ENCODE measurements at regions not wholly inside any gene's neighbourhood (a gene's known extent, or its start where the extent isn't known, plus 50 kb on each side); places are given as distances from the start of the nearest gene placed in this dataset.
A peak's percentile ranks its signal among the peaks of the same experiment; 100 is the strongest.

DNA sequence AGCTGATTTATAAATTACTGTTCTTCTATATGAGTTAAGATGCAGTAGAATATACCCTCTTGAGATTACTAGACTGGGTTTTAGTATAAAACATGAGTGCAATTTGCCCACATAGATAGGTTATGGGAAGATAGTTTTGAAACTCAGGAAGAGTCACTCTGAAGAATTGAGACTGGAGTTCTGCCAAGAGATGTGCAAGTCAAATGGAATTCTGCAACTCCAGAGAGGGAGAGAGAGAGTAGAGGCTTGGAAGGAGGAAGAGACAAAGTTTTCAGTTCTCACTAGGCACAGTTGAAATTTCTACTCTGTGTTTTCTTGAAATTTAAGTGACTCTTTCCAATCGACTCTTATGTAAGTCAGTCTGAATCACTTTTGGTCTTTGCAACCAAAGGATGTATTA, 878.8 kb downstream of the TSN start:
- peak; percentile 61 for DNase-seq (ENCODE audit: low read depth)

DNA sequence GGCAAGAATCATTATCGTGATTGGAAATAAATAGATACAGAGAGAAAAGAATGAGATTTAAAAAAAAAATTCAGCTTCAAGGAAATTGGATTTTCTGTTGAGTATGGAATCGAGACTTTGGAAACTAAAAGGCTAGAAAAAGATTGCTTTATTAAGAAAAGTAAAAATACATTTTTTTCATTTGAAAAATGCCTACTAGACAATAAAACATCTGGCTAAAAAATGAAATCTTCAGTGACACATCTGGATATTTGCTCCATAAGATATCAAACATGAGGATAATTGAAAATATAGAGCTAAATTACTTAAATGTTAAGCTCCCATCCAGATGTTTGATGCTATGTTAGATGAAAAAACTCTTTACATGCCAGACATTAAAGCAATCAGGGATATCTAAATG, 879.5 kb downstream of the TSN start:
- no peak for DNase-seq (ENCODE audit: low read depth)

DNA sequence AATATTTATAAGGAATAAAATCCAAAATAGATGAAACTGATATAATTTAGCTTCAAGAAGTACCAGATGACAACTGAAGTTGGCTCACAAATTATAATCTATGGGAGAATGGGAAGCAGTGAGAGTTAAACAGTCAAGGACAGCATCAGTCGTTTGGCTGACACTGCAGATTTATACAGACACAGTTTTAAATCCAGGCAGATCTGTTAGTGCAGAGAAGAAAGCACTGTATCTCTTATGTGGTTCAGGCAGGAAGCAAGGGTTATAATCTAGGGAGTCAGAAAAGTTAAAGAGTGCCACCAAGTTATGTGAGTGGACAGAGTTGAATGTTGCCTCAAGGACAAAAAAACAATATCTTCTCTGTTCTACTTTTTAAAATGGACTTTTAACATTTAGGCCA, 880.2 kb downstream of the TSN start:
- DNase-seq (ENCODE audit: low read depth): peak; percentile 2

DNA sequence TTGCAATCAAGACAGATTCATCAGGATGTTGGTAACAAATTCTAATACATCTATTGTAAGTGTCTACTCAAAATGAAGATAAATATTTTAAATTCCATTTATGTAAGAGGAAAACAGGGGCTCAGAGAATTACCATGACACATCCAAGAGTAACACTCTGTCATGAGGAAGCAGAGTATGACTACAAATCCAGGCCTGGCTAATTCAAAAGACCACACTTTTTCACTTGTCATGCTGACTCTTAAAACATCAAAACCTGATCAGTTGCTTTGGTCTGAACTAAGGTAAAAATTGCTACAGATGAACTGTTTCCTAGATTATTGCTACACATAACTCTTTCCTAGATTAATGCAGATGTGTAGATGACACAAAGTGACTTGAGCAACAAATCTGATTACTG, 880.6 kb downstream of the TSN start:
- peak; percentile 3 for DNase-seq (ENCODE audit: low read depth)

DNA sequence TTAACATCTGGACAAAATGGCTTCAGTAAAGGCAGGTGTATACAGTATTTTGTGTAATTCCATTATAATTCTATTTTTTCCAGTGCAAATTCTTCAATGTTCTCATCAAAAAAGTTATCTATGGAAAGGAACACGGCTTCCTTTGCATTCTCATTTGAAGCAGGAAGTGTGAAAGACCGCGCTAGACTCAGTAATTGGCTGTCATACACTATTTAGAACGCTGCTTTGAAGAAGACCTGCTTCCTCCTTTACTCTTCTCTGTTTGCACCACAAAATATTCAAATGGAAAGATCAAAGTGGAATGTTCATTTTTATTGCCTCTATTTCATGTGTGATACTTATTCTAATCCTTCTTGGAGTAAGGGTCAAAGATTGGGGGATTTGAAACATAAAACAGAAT, 883.7 kb downstream of the TSN start:
- DNase-seq (ENCODE audit: low read depth): no peak

DNA sequence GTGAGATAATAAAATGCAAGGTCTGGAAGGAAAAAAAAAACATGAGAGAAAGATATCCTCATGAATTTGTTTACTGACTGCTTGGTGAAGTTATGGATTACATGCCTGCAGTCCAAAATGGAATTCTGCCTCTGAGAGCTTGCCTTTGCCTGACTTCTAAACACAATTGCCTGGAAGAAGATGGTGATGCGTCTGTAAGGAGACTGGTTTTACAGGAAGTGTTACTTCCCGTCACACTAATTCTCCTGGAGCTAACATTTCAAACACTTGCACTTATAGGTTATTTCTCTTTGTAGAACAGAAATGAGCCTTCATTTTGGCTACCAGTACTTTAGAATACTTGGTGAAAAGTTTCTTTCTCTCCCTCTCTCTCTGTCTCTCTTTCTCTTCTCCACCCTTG, 884.3 kb downstream of the TSN start:
- no peak for DNase-seq (ENCODE audit: low read depth)

DNA sequence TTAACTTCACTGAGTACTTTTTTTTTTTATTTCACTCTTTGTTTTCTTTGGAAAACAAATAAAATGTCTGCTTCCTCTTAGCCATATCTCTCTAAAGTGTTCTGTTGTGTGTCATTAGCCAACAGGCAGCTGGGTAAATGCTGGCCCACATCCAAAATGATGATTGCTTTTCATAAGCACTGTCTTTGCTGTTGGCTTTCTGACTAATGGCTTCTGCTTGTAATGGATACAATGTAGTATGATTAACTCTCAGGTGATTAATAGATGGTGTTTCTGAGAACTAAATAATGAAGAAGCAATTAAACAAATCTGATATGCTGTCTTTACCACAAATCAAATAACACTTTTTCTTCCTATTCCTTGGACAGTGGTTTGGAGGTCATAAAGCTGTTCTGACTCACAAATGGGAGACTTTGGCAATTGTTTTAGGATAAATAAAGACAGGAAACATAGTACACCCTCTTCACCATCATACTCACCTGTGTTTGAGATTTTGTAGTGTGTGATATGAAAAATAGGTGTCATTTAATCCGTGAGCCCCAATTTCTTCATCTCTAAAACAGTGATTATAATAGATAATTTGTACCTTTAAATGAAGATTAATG, 888.4 kb downstream of the TSN start:
- peak; percentile 20 for DNase-seq (ENCODE audit: low read depth)

DNA sequence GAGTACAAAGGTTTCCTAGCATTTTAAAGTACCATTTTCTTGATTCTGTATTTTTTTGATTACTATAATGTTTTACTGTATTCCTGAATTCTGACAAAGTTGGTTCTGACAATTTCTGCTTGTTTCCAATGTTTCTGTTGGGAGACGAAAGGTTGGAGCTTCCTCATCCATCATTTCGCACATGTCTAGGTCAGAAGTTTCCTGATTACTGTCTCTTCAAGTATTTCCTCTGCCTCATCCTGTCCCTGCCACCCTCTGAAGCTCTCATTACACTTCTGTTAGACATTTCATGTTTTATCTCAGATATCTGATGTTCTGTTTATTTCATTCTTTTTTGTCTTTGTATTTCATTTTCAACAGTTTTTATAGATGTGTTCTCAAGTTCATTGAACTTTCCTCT, 895.8 kb downstream of the TSN start:
- DNase-seq (ENCODE audit: low read depth): no peak

DNA sequence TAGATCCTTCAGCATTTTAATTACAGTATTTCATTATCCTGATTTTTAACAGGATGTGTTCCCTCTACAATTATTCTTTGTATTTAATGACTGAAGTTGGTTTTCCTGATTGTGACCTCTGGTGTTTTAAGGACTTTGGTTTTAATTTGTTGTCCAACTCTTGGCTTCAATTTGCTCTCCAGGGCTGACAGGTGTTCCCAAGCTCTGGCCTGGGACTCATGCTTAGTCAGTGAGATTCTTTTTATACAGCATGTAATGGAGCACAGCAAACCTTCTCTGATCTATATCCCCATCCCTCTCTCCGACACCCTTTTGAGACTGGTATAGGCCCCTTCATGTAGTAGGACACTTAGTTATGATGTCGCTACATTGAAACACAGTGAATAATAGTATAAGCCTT, 896.3 kb downstream of the TSN start:
- no peak for DNase-seq (ENCODE audit: low read depth)

DNA sequence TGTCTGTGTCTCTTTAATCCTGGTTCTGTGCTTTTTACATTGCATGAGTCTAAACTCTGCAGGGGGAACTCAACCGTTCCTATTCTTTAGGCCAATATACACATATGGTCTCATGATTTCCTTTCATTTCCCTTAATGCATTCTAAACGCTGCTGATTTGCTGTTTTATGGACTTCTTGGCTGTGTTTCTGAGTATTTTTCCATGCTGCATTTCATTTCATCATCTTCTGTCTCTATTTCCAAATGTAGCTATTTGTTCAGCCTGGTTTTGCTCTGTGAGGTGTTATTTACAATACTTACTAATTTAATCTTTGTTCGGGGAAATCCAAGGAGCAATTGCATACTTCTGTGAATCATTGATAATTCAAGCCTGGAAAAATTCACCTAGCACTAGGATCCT, 897.2 kb downstream of the TSN start:
- no peak for DNase-seq (ENCODE audit: low read depth)

DNA sequence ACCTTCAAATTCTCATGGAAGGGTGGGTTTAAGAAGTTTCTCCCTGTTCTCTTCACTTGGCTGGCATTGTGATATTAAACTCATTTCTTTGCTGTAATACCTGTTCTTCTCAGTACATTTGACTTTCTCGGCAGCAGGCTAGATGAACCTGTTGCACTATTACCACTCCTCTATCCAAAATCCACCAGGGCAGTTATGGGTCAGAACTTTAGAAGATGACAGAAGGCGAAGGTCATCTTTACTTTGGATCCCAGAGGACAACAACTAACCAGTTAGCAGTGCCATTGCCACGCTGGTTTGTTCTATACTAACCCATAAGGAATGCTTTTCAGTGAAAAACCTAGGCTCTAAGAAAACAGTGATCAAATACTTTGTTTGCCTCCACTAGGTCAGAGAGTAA, 901.0 kb downstream of the TSN start:
- no peak for DNase-seq (ENCODE audit: low read depth)

DNA sequence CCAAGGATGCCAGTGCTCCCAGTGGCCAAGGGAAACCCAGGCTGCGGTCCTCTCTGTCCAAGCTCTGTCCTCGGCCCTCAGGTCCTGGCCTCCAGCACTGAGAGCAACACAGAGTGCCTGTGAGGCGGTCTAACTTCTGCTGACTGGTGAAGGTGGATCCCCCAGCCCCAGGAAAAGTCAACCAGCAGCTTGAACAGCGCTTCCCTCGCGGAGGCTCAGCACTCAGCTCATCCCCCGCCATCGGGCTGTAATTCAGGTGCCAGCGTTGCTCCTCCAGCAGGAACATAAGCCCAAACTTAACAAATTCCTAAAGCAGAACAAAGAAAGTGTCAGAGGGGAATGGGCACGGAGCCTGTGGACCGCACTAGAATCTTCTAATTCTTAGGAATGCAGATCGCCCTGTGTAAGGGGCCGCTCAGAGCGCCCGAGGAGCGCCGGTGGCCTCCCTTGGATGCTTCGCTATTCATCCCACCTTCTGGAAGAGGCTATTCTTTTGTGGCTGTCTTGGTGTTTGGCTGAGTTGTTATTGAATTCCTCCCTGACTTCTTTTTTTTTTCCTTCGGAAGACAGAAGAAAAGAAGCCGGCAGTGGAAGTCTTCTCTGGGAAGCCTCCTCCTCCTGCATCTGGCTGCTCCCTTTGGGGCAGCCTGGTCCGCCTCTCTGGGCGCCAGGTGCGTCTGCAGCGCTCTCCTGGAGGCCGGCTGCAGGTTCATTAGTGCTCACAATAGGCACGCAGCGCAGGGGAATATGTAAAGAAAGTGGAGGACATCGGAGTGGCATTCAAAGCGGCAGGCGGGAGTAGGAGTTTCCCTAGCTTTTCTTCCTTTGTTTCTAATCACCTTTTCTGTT, 905.6 kb downstream of the TSN start:
- DNase-seq (ENCODE audit: low read depth): no peak

DNA sequence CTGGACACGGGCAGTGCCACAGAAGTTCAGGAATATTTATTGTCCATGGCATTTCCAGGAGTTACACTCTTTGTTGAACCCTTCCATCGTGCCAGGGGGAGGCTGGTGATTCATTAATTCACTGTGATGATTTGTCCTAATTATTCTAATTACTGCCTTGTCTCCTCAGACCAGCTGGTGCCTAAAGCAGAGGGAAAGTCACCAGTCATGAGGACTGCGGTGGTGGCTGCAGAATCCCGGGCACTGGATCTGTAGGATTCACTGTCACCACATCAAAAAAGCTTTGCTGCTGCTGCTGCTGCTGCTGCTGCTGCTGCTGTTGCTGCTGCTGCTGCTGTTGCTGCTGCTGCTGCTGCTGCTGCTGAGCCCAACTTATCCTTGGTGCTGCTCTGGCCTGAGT, 908.2 kb downstream of the TSN start:
- DNase-seq (ENCODE audit: low read depth): no peak

DNA sequence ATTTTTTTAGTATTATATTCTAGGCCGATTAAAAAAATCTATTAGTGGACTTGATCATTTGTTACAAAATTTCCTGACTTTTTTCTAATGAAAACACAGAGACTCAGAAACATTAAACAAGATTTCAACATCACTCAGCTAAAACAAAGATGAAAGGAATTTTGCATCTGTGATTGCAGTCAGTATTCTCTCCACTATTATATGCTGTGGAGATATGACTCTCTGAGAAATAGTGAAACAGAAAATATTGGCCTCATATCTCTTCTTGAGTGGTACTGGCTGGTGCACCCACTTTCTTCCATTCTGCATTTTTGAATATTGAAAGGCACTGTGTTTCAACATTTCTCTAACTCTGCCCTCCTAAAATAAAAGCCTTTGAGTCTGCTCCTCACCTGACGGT, 914.2 kb downstream of the TSN start:
- DNase-seq (ENCODE audit: low read depth): no peak

DNA sequence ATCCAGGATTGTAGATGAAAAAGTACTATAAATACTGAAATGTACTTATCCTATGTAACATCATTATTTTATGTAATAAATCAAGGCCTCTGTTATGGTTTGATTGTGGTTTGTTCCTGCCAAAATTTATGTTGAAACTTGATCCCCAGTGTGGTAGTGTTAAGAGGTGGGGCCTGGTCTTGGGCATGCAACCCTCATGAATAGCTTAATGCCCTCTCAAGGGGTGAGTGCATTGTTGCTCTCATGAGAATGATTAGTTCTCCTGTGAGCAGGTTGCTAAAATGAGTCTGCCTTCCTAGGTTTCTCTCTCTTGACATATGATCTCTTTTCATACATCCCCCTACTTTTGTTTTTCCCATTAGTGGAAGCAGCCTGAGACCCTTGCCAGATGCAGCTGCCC, 915.4 kb downstream of the TSN start:
- DNase-seq (ENCODE audit: low read depth): no peak

DNA sequence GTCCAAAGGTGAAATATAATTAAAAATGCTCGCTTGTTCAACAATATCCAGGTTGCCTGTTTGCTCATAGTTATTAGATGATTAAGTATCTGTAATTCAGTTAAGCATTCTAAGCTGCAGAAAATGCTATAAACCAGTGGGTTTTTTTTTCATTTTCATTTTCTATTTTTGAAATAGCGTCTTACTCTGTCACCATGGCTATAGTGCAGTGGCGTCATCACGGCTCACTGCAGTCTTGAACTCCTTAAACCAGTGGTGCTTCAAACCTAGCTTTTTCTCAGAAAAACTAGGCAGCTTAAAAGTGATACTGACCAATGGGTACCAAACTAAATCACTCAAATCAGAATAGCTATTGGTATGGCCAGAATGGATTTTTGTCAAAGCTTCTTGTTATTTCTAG, 925.2 kb downstream of the TSN start:
- DNase-seq (ENCODE audit: low read depth): no peak

DNA sequence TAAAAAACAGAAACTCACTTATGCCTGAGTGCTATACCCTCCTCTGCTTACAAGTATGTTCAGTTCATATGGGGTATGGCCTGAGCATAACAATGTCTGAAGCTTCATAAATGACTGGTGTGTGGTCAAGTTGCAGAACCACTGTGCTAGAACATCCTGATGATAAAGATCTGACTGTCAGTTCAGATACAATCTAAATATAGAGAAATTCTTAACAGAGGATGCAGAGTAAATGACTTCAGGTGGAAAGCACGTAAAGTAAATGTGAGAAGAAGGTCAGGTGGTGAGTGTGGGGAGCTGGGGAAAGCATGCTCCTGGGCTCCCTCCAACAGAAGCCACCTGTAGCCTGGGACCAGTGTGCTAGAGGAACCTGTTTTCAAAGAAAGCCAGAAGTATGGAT, 926.2 kb downstream of the TSN start:
- no peak for DNase-seq (ENCODE audit: low read depth)

DNA sequence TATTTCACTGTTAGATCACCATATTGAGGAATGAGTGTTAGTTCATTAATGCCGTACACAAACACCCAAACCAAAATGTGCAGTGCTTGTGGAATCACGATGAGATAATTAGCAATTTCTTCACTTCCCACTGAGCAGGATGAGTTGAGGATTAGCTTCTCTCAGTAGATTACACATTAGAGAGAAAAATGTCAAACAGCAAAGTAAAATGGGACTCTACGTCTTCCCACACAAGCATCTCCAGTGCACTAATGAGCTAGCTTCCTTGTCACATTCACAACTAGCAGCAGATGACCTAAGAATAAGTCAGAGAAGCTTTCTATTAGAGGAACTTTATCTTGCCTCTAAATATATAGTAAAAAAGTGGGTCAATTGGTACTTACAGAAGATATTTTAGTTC, 926.9 kb downstream of the TSN start:
- DNase-seq (ENCODE audit: low read depth): no peak

DNA sequence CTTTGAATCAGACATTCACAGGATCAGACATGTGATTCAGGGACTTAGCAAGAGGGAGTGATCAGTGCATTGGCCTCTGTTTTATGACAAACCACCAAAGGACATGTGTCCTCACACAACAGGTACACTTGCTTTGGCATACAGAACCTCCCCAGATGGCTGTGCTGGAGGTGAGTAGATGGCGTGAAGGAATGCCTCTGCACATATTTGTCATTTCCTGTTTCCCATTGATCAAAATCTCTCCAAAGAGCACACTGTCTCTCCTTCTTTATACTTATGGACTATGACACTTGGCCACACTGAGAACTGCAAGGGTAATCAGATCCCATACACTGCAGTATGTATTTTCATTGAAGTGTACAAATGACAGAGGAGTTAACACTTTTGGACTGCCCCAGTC, 927.6 kb downstream of the TSN start:
- DNase-seq (ENCODE audit: low read depth): no peak

DNA sequence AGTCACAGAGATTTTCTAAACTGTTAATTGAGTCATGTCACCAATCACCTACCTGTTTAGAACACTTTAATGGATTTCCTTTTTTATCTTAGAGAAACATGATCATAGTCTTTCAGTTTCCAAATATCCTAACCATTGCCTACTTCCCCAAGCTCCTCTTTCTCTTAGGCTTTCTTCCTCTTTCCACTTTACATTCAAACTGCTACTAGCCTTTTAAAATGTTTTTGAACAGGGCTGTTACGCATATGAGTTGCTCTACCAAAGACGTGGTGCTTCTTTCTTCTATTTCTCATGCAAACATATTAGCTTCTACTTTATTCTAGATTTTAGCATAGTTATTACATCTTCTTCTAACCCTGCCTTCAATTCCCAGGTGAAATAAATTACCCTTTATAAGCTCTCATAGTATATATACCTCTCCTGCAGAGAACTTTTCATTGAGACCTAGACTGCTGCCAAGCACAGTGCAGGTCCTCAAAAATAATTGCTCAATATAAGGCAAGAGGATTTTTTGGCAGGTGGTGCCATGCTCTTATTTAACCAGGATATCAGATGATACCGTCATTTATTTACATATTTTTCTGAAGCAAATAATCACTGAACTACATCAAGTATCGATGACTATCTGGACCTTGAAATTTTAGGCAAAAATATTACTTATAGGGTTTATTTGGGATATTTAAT, 937.1 kb downstream of the TSN start:
- no peak for DNase-seq (ENCODE audit: low read depth)

DNA sequence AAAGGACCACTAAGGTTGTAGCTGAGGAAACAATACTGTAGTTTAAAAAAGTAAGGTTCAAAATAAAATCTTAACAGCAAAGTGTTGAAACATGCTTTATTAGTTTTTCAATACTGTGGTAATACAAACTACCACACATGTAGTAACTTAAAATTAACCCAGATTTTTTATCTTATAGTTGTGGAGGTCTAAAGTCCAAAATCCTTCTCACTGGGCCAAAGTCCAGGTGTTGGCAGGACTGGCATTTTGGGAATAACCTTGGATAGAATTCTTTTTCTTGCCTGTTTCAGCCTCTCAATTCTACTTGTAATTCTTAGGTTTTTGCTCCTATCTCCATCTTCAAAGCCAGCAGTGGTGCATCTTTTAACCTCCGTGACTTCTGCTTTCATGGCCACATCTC, 942.0 kb downstream of the TSN start:
- no peak for DNase-seq (ENCODE audit: low read depth)

DNA sequence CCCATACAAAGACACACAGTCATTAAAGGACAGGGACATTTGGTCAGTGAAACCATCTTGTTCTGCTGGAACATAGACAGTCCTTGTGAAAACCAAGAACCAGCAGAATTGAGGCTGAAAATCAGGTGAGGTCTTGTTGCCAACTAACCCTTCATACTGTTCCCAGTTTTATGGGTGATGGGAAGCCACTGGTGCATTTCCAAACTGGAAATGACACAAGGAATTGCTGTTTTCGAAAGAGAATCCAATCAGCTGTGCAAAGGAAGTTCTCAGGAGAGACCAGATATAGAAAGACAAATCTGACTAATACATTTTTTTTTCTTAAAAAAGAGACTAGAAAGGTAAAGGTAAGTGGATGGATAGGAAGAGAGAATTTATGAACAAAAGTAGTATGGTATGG, 948.2 kb downstream of the TSN start:
- no peak for DNase-seq (ENCODE audit: low read depth)

DNA sequence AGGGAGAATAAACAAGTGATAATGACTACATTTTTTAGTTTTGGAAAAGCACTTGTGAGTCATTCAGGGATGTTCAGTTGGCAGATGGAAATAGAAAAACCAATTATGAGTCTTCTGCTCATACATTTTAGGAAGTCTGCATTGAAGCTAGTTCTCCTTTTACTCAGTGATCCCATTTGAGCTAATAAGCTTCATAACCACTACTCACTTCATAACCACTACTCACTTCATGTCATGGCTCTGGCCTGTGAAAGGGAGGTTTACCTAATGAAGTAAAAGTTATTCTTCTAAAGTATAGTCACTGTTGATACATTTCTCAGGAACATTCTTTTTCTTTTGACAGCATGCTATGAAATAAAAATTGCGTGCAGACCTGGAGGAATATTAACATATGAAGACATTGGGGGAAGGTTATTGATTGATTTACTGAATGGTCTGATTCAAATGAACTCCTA, 948.7 kb downstream of the TSN start:
- DNase-seq (ENCODE audit: low read depth): no peak

Data from M059J (cell line).